SK-N-SH (cell line): ENCODE measurements at regions not wholly inside any gene's neighbourhood (a gene's known extent, or its start where the extent isn't known, plus 50 kb on each side); places are given as distances from the start of the nearest gene placed in this dataset.

ENCODE experiments used
- CTCF ChIA-PET: fragments of 300-600, 350-600 bp; formaldehyde crosslinking; extraction: SDS; loops from one replicate; lab custom pipeline; 2021; lab: Yijun Ruan, JAX
- POLR2A ChIA-PET: fragments of 350-600 bp; sonication (Branson Sonifier 250); formaldehyde crosslinking; extraction: SDS; loops from one replicate; lab custom pipeline; 2020; ENCODE audit warnings: antibody characterized with exemption, inconsistent platforms; lab: Yijun Ruan, JAX
- DNase-seq: peaks from one replicate; pipeline ENCODE4 v3.0.0; 2012
- H2AFZ ChIP-seq: fragments of 200-600 bp; sonication (generic); 2 replicates; pipeline ENCODE4 v1.8.1; 2016; ENCODE audit warnings: antibody characterized with exemption, mild to moderate bottlenecking, low read depth
- H3F3A ChIP-seq: fragments of 200-600 bp; sonication (generic); replicated peaks from 2 replicates; pipeline ENCODE3; 2016; ENCODE audit warnings: antibody characterized with exemption, mild to moderate bottlenecking; ENCODE audit not compliant: insufficient read depth
- H3K27ac ChIP-seq, 2 experiments: fragments of 200-500 bp in 1 of 2; fragments of 200-600 bp in 1 of 2; sonication (Bioruptor generic) in 1 of 2; sonication (generic), shearing (Covaris generic) in 1 of 2; 2 replicates each; pipeline versions ENCODE4 v1.5.1 to v1.6.1; 2014 to 2016; ENCODE audit warnings: low read depth in 2 of 2, inconsistent platforms in 1 of 2, low read length in 1 of 2, mild to moderate bottlenecking in 1 of 2, mixed read lengths in 1 of 2
- H3K27me3 ChIP-seq: fragments of 200-600 bp; sonication (generic), shearing (Covaris generic); 2 replicates; pipeline ENCODE4 v1.6.1; 2016; ENCODE audit warnings: mixed run types; ENCODE audit not compliant: insufficient read depth
- H3K36me3 ChIP-seq, 2 experiments: fragments of 200-500 bp in 1 of 2; fragments of 200-600 bp in 1 of 2; sonication (Bioruptor generic) in 1 of 2; sonication (generic) in 1 of 2; replicated peaks in 1 of 2; 2 replicates each; pipeline versions ENCODE3 to v1.5.1; 2014 to 2016; ENCODE audit warnings: low read length in 1 of 2, mild to moderate bottlenecking in 1 of 2; ENCODE audit not compliant: insufficient read depth in 2 of 2, control insufficient read depth in 1 of 2
- H3K4me1 ChIP-seq, 2 experiments: fragments of 200-500 bp in 1 of 2; fragments of 200-600 bp in 1 of 2; sonication (Bioruptor generic) in 1 of 2; sonication (generic), shearing (Covaris generic) in 1 of 2; 2 replicates each; pipeline versions ENCODE4 v1.5.1 to v1.6.1; 2014 to 2016; ENCODE audit warnings: low read depth in 1 of 2, low read length in 1 of 2, mixed run types in 1 of 2; ENCODE audit not compliant: insufficient read depth in 2 of 2, control insufficient read depth in 1 of 2
- H3K4me2 ChIP-seq: fragments of 200-600 bp; sonication (generic), shearing (Covaris generic); 2 replicates; pipeline ENCODE4 v1.6.1; 2017; ENCODE audit warnings: mixed run types
- H3K4me3 ChIP-seq, 2 experiments: fragments of 200-500 bp in 1 of 2; fragments of 200-600 bp in 1 of 2; sonication (Bioruptor generic) in 1 of 2; sonication (generic), shearing (Covaris generic) in 1 of 2; 2 replicates each; pipeline versions ENCODE4 v1.5.1 to v1.8.1; 2014 to 2016; ENCODE audit warnings: low read depth in 2 of 2, inconsistent platforms in 1 of 2, low read length in 1 of 2, mild to moderate bottlenecking in 1 of 2, mixed read lengths in 1 of 2, moderate library complexity in 1 of 2
- H3K79me2 ChIP-seq: fragments of 200-600 bp; sonication (generic); 2 replicates; pipeline ENCODE4 v1.8.1; 2017; ENCODE audit warnings: mild to moderate bottlenecking; ENCODE audit not compliant: insufficient read depth
- H3K9ac ChIP-seq: fragments of 200-600 bp; sonication (generic); 2 replicates; pipeline ENCODE4 v1.6.1; 2017; ENCODE audit warnings: mixed run types
- H3K9me2 ChIP-seq: fragments of 200-600 bp; sonication (generic); 2 replicates; pipeline ENCODE4 v1.6.1; 2017; ENCODE audit warnings: mixed run types
- H3K9me3 ChIP-seq: fragments of 200-600 bp; sonication (generic); 2 replicates; pipeline ENCODE4 v1.6.1; 2017; ENCODE audit warnings: mixed run types, mild to moderate bottlenecking, moderate library complexity
- H4K20me1 ChIP-seq: fragments of 200-600 bp; sonication (generic); 2 replicates; pipeline ENCODE4 v1.6.1; 2017; ENCODE audit warnings: mild to moderate bottlenecking, mixed run types; ENCODE audit not compliant: insufficient read depth
- CHD2 ChIP-seq: fragments of 150-350 bp; IDR thresholded peaks from 2 replicates; pipeline ENCODE4 v1.6.1; 2018; ENCODE audit warnings: low read length; ENCODE audit not compliant: partially characterized antibody
- FOSL2 ChIP-seq: IDR thresholded peaks from 2 replicates; pipeline ENCODE4 v1.4.0; 2012; ENCODE audit warnings: low read depth, mild to moderate bottlenecking, moderate library complexity, borderline replicate concordance
- GATA2 ChIP-seq: sonication (generic); formaldehyde crosslinking; IDR thresholded peaks from 2 replicates; pipeline ENCODE4 v1.5.0; 2020; ENCODE audit warnings: mild to moderate bottlenecking, missing genetic modification reagents
- NRF1 ChIP-seq: IDR thresholded peaks from 2 replicates; pipeline ENCODE4 v1.6.1; 2012; ENCODE audit warnings: low read depth, mild to moderate bottlenecking, low read length
- PBX3 ChIP-seq: IDR thresholded peaks from 2 replicates; pipeline ENCODE4; 2012
- POLR2AphosphoS5 ChIP-seq: IDR thresholded peaks from 2 replicates; pipeline ENCODE4 v1.6.1; 2012; ENCODE audit warnings: low read depth, low read length
- RAD21 ChIP-seq: IDR thresholded peaks from 2 replicates; pipeline ENCODE4 v1.6.1; 2012; ENCODE audit warnings: mild to moderate bottlenecking, low read length
- RCOR1 ChIP-seq: fragments of 150-350 bp; IDR thresholded peaks from 2 replicates; pipeline ENCODE4 v1.6.1; 2017; ENCODE audit warnings: antibody characterized with exemption, low read length
- RFX5 ChIP-seq: IDR thresholded peaks from 2 replicates; pipeline ENCODE4 v1.6.1; 2012; ENCODE audit warnings: mild to moderate bottlenecking, improper control_type of control experiment, low read length
- SIN3A ChIP-seq: IDR thresholded peaks from 2 replicates; pipeline ENCODE4 v1.6.1; 2012; ENCODE audit warnings: low read depth, mild to moderate bottlenecking, low read length, moderate library complexity, borderline replicate concordance
- SMC3 ChIP-seq: IDR thresholded peaks from 2 replicates; pipeline ENCODE4 v1.6.1; 2012; ENCODE audit warnings: low read depth, low read length, improper control_type of control experiment
- TAF1 ChIP-seq: IDR thresholded peaks from 2 replicates; pipeline ENCODE4 v1.6.1; 2012; ENCODE audit warnings: low read depth, mild to moderate bottlenecking, low read length, moderate library complexity, borderline replicate concordance
- TCF12 ChIP-seq: IDR thresholded peaks from 2 replicates; pipeline ENCODE4 v1.4.0; 2012
- USF1 ChIP-seq: IDR thresholded peaks from 2 replicates; pipeline ENCODE4 v1.4.0; 2012; ENCODE audit warnings: low read depth, borderline replicate concordance
- USF2 ChIP-seq: fragments of 150-350 bp; IDR thresholded peaks from 2 replicates; pipeline ENCODE4 v1.6.1; 2017; ENCODE audit warnings: antibody characterized with exemption, low read length, low read depth, borderline replicate concordance
- YY1 ChIP-seq: IDR thresholded peaks from 2 replicates; pipeline ENCODE4 v1.4.0; 2012; ENCODE audit warnings: low read depth, mild to moderate bottlenecking
- ZBTB33 ChIP-seq: IDR thresholded peaks from 2 replicates; pipeline ENCODE4 v1.4.0; 2012; ENCODE audit warnings: low read depth, borderline replicate concordance
- WGBS: methylation state at CpG from one replicate; pipeline ENCODE4 v1.1.6; 2017; ENCODE audit warnings: low lambda C conversion rate; 5-methylcytosine and 5-hydroxymethylcytosine counted together
- TF ChIP-seq, protein P1 (sequence below): fragments of 200-600 bp; sonication (generic); IDR thresholded peaks from 2 replicates; pipeline ENCODE4 v1.6.1; 2017; ENCODE audit warnings: antibody characterized with exemption, mild to moderate bottlenecking, moderate library complexity
- TF ChIP-seq, protein P2 (sequence below): IDR thresholded peaks from 2 replicates; pipeline ENCODE4 v1.6.1; 2012; ENCODE audit warnings: mild to moderate bottlenecking, low read depth, low read length, moderate library complexity

DNA sequence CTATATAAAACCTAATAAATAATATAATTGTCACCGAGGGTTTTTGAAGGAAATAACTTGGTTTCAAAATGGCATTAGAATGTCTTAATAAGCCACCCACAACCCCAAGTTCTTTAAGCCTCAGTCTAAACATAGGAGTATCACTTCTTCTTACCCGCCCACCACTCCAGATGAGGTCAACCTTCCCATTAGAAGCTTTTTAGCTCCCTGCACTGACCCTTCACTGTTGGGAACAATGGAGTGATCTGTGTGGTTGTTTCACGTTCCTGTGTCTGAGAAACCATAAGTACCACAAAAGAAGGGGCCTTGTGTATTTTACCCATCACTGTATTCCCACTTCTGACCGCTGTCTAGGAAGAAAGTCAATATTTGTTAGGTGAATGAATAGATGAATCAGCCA is 326.3 kb upstream of the ZNF521 start (continued):
- TF ChIP-seq RCOR1 (no peak), NRF1 (no peak), POLR2AphosphoS5 (no peak), PBX3 (no peak)

GRCh38 chr18:25675123-25675850 is 323.3 kb upstream of the ZNF521 start:
- Histone ChIP-seq H2AFZ (peak overlapping the region; percentile 26; the same call in 1 of the 2 replicates), H3K4me2 (no peak overlapping the region), H3K9me3 (no peaks in the 10 kb centered on the region), H3K4me3 (no peak overlapping the region), H3F3A (no peaks in the 10 kb centered on the region), H3K9ac (no peak overlapping the region), H4K20me1 (no peaks in the 10 kb centered on the region), H3K79me2 (no peaks in the 10 kb centered on the region), H3K36me3 (no peaks in the 10 kb centered on the region), H3K27ac (no peak overlapping the region), H3K4me1 (no peaks in the 10 kb centered on the region), H3K9me2 (no peaks in the 10 kb centered on the region), H3K27me3 (no peaks in the 10 kb centered on the region)
- WGBS = 84% methylated on average over 8 of the region's 8 CpGs
- no peak for DNase-seq
- ChIA-PET POLR2A (no interaction called here), CTCF (no interaction called here)
- no peak for TF ChIP-seq RAD21
- no peak for TF ChIP-seq RFX5
- no peak for TF ChIP-seq CHD2
- TF ChIP-seq YY1 = no peak
- no peak for TF ChIP-seq RCOR1
- TF ChIP-seq PBX3 = no peak
- no peak for TF ChIP-seq USF1
- no peak for TF ChIP-seq GATA2 (CRISPR knock-in tag)
- no peak for TF ChIP-seq SMC3
- TF ChIP-seq FOSL2 = no peak
- TF ChIP-seq USF2 = no peak
- TF ChIP-seq TAF1 = no peak
- TF ChIP-seq, protein P1, sequence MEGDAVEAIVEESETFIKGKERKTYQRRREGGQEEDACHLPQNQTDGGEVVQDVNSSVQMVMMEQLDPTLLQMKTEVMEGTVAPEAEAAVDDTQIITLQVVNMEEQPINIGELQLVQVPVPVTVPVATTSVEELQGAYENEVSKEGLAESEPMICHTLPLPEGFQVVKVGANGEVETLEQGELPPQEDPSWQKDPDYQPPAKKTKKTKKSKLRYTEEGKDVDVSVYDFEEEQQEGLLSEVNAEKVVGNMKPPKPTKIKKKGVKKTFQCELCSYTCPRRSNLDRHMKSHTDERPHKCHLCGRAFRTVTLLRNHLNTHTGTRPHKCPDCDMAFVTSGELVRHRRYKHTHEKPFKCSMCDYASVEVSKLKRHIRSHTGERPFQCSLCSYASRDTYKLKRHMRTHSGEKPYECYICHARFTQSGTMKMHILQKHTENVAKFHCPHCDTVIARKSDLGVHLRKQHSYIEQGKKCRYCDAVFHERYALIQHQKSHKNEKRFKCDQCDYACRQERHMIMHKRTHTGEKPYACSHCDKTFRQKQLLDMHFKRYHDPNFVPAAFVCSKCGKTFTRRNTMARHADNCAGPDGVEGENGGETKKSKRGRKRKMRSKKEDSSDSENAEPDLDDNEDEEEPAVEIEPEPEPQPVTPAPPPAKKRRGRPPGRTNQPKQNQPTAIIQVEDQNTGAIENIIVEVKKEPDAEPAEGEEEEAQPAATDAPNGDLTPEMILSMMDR = no peak
- no peak for TF ChIP-seq ZBTB33
- no peak for TF ChIP-seq SIN3A
- TF ChIP-seq, protein P2, sequence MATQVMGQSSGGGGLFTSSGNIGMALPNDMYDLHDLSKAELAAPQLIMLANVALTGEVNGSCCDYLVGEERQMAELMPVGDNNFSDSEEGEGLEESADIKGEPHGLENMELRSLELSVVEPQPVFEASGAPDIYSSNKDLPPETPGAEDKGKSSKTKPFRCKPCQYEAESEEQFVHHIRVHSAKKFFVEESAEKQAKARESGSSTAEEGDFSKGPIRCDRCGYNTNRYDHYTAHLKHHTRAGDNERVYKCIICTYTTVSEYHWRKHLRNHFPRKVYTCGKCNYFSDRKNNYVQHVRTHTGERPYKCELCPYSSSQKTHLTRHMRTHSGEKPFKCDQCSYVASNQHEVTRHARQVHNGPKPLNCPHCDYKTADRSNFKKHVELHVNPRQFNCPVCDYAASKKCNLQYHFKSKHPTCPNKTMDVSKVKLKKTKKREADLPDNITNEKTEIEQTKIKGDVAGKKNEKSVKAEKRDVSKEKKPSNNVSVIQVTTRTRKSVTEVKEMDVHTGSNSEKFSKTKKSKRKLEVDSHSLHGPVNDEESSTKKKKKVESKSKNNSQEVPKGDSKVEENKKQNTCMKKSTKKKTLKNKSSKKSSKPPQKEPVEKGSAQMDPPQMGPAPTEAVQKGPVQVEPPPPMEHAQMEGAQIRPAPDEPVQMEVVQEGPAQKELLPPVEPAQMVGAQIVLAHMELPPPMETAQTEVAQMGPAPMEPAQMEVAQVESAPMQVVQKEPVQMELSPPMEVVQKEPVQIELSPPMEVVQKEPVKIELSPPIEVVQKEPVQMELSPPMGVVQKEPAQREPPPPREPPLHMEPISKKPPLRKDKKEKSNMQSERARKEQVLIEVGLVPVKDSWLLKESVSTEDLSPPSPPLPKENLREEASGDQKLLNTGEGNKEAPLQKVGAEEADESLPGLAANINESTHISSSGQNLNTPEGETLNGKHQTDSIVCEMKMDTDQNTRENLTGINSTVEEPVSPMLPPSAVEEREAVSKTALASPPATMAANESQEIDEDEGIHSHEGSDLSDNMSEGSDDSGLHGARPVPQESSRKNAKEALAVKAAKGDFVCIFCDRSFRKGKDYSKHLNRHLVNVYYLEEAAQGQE = no peak
- TF ChIP-seq TCF12 = no peak
